Activated naive CD4-positive, alpha-beta T cell treated with anti-CD3 and anti-CD28 coated beads, Interleukin-2, amount 10 ng/mL, durations not matched to agents 7 days and 5 days (primary cell): ENCODE measurements at regions not wholly inside any gene's neighbourhood (a gene's known extent, or its start where the extent isn't known, plus 50 kb on each side); places are given as distances from the start of the nearest gene placed in this dataset.

ENCODE experiments used
- CTCF ChIA-PET: fragments of 350-600 bp; sonication (Branson Sonifier 250); formaldehyde crosslinking; loops from one replicate; lab custom pipeline; 2021; ENCODE audit warnings: antibody characterized with exemption; lab: Charles Lee
- DNase-seq: peaks from one replicate; pipeline ENCODE4 v3.0.0-alpha.2; 2020
- H3K27ac Mint-ChIP-seq: one replicate; pipeline ENCODE4 v1.8.0; 2021; ENCODE audit warnings: mild to moderate bottlenecking, moderate library complexity, mixed read lengths
- H3K27me3 Mint-ChIP-seq: one replicate; pipeline ENCODE4 v1.8.0; 2021; ENCODE audit warnings: mild to moderate bottlenecking, mixed read lengths
- H3K36me3 Mint-ChIP-seq: one replicate; pipeline ENCODE4 v1.8.0; 2021; ENCODE audit warnings: mixed read lengths
- H3K4me1 Mint-ChIP-seq: one replicate; pipeline ENCODE4 v1.8.0; 2021; ENCODE audit warnings: mixed read lengths
- H3K4me3 Mint-ChIP-seq: one replicate; pipeline ENCODE4 v1.8.0; 2021; ENCODE audit warnings: mild to moderate bottlenecking, moderate library complexity, mixed read lengths
- H3K9me3 Mint-ChIP-seq: one replicate; pipeline ENCODE4 v1.8.0; 2021; ENCODE audit warnings: mixed read lengths

GRCh38 chr16:59905606-59906005 is 1171.5 kb upstream of the GOT2 start:
- H3K27ac Mint-ChIP-seq = no peak overlapping the region
- peaks cover 5% of the 10 kb centered on the region for H3K9me3 Mint-ChIP-seq
- CTCF ChIA-PET = no interaction called here
- H3K36me3 Mint-ChIP-seq = no peaks in the 10 kb centered on the region
- H3K4me3 Mint-ChIP-seq = no peak overlapping the region
- DNase-seq = no peak
- no peaks in the 10 kb centered on the region for H3K4me1 Mint-ChIP-seq
- no peaks in the 10 kb centered on the region for H3K27me3 Mint-ChIP-seq

- no peak overlapping the region for H3K27ac Mint-ChIP-seq
- no peaks in the 10 kb centered on the region for H3K4me1 Mint-ChIP-seq
- H3K9me3 Mint-ChIP-seq = peaks cover 2% of the 10 kb centered on the region
- no peaks in the 10 kb centered on the region for H3K36me3 Mint-ChIP-seq
- no peak for DNase-seq
- CTCF ChIA-PET = no interaction called here
- H3K27me3 Mint-ChIP-seq = no peaks in the 10 kb centered on the region
- H3K4me3 Mint-ChIP-seq = no peak overlapping the region
Observed at GRCh38 chr16:59905131-59905530, 1171.0 kb upstream of the GOT2 start.

- no peak for DNase-seq
- H3K27ac Mint-ChIP-seq = no peak overlapping the region
- CTCF ChIA-PET = no interaction called here
- no peaks in the 10 kb centered on the region for H3K36me3 Mint-ChIP-seq
- H3K27me3 Mint-ChIP-seq = no peaks in the 10 kb centered on the region
- H3K4me3 Mint-ChIP-seq = no peak overlapping the region
- H3K9me3 Mint-ChIP-seq = peaks cover 4% of the 10 kb centered on the region
- no peaks in the 10 kb centered on the region for H3K4me1 Mint-ChIP-seq
Observed at GRCh38 chr16:59899940-59900339, 1165.8 kb upstream of the GOT2 start.

- no peak for DNase-seq
- Mint-ChIP-seq H3K27me3 (no peaks in the 10 kb centered on the region), H3K36me3 (no peaks in the 10 kb centered on the region), H3K4me3 (no peak overlapping the region), H3K27ac (no peak overlapping the region), H3K4me1 (no peaks in the 10 kb centered on the region), H3K9me3 (peaks cover 15% of the 10 kb centered on the region)
- CTCF ChIA-PET = no interaction called here
Observed at GRCh38 chr16:59892376-59892775, 1158.3 kb upstream of the GOT2 start.

GRCh38 chr16:59887856-59888255 is 1153.7 kb upstream of the GOT2 start:
- Mint-ChIP-seq H3K36me3 (no peaks in the 10 kb centered on the region), H3K4me3 (no peak overlapping the region), H3K27me3 (no peaks in the 10 kb centered on the region), H3K9me3 (peaks cover 16% of the 10 kb centered on the region), H3K4me1 (no peaks in the 10 kb centered on the region), H3K27ac (no peak overlapping the region)
- no peak for DNase-seq
- CTCF ChIA-PET = no interaction called here

GRCh38 chr16:59886021-59886420 is 1151.9 kb upstream of the GOT2 start:
- Mint-ChIP-seq H3K9me3 (peaks cover 14% of the 10 kb centered on the region), H3K27me3 (no peaks in the 10 kb centered on the region), H3K4me3 (no peak overlapping the region), H3K4me1 (no peaks in the 10 kb centered on the region), H3K36me3 (no peaks in the 10 kb centered on the region), H3K27ac (no peak overlapping the region)
- no peak for DNase-seq
- CTCF ChIA-PET = no interaction called here

- CTCF ChIA-PET = no interaction called here
- no peak for DNase-seq
- no peak overlapping the region for H3K4me3 Mint-ChIP-seq
- H3K4me1 Mint-ChIP-seq = no peaks in the 10 kb centered on the region
- no peaks in the 10 kb centered on the region for H3K36me3 Mint-ChIP-seq
- H3K27me3 Mint-ChIP-seq = no peaks in the 10 kb centered on the region
- no peak overlapping the region for H3K27ac Mint-ChIP-seq
- peaks cover 6% of the 10 kb centered on the region for H3K9me3 Mint-ChIP-seq
Observed at GRCh38 chr16:59881376-59881775, 1147.3 kb upstream of the GOT2 start.

- Mint-ChIP-seq H3K36me3 (no peaks in the 10 kb centered on the region), H3K4me1 (no peaks in the 10 kb centered on the region), H3K27ac (no peak overlapping the region), H3K9me3 (peaks cover 4% of the 10 kb centered on the region), H3K27me3 (no peaks in the 10 kb centered on the region), H3K4me3 (no peak overlapping the region)
- no peak for DNase-seq
- CTCF ChIA-PET = no interaction called here
Observed at GRCh38 chr16:59880611-59881010, 1146.5 kb upstream of the GOT2 start.

GRCh38 chr16:59878999-59879398 is 1144.9 kb upstream of the GOT2 start:
- Mint-ChIP-seq H3K9me3 (peaks cover 4% of the 10 kb centered on the region), H3K36me3 (no peaks in the 10 kb centered on the region), H3K4me1 (no peaks in the 10 kb centered on the region), H3K4me3 (no peak overlapping the region), H3K27ac (no peak overlapping the region), H3K27me3 (no peaks in the 10 kb centered on the region)
- DNase-seq = no peak
- CTCF ChIA-PET = no interaction called here

GRCh38 chr16:59878479-59878878 is 1144.4 kb upstream of the GOT2 start:
- DNase-seq = no peak
- Mint-ChIP-seq H3K27me3 (no peaks in the 10 kb centered on the region), H3K27ac (no peak overlapping the region), H3K36me3 (no peaks in the 10 kb centered on the region), H3K4me3 (no peak overlapping the region), H3K9me3 (peaks cover 7% of the 10 kb centered on the region), H3K4me1 (no peaks in the 10 kb centered on the region)
- CTCF ChIA-PET = no interaction called here

GRCh38 chr16:59864981-59865666 is 1131.0 kb upstream of the GOT2 start:
- peaks cover 11% of the 10 kb centered on the region for H3K9me3 Mint-ChIP-seq

GRCh38 chr16:59859676-59860402 is 1125.7 kb upstream of the GOT2 start:
- Mint-ChIP-seq H3K4me3 (no peak overlapping the region), H3K36me3 (no peaks in the 10 kb centered on the region), H3K27me3 (no peaks in the 10 kb centered on the region), H3K27ac (no peak overlapping the region), H3K4me1 (no peaks in the 10 kb centered on the region), H3K9me3 (peaks cover 7% of the 10 kb centered on the region)
- DNase-seq = no peak
- CTCF ChIA-PET = no interaction called here

More at GRCh38 chr16:59864981-59865666, 1131.0 kb upstream of the GOT2 start:
- Mint-ChIP-seq H3K4me1 (no peaks in the 10 kb centered on the region), H3K27ac (no peak overlapping the region), H3K4me3 (no peak overlapping the region), H3K36me3 (no peaks in the 10 kb centered on the region), H3K27me3 (no peaks in the 10 kb centered on the region)
- CTCF ChIA-PET = no interaction called here
- no peak for DNase-seq

GRCh38 chr16:59854846-59855439 is 1120.8 kb upstream of the GOT2 start:
- H3K4me1 Mint-ChIP-seq = no peaks in the 10 kb centered on the region

GRCh38 chr16:59849716-59850115 is 1115.6 kb upstream of the GOT2 start:
- Mint-ChIP-seq H3K4me1 (no peaks in the 10 kb centered on the region), H3K4me3 (no peak overlapping the region), H3K36me3 (no peaks in the 10 kb centered on the region), H3K27me3 (no peaks in the 10 kb centered on the region), H3K27ac (no peak overlapping the region), H3K9me3 (peaks cover under 1% of the 10 kb centered on the region)
- CTCF ChIA-PET = no interaction called here
- no peak for DNase-seq

More at GRCh38 chr16:59854846-59855439, 1120.8 kb upstream of the GOT2 start:
- Mint-ChIP-seq H3K4me3 (no peak overlapping the region), H3K36me3 (no peaks in the 10 kb centered on the region), H3K9me3 (peaks cover 3% of the 10 kb centered on the region), H3K27me3 (no peaks in the 10 kb centered on the region), H3K27ac (no peak overlapping the region)
- CTCF ChIA-PET = no interaction called here
- DNase-seq = no peak

GRCh38 chr16:59848296-59848695 is 1114.2 kb upstream of the GOT2 start:
- no peak overlapping the region for H3K4me3 Mint-ChIP-seq
- peaks cover 5% of the 10 kb centered on the region for H3K9me3 Mint-ChIP-seq
- CTCF ChIA-PET = interaction anchor here (0.6 kb wide), 1 partner anchor 241 kb away, joined by 3 read pairs; no protein-coding TSS in a partner anchor
- no peak overlapping the region for H3K27ac Mint-ChIP-seq
- no peaks in the 10 kb centered on the region for H3K27me3 Mint-ChIP-seq
- H3K4me1 Mint-ChIP-seq = no peaks in the 10 kb centered on the region
- H3K36me3 Mint-ChIP-seq = no peaks in the 10 kb centered on the region
- DNase-seq = no peak
